ENCODE measurements at regions not wholly inside any gene's neighbourhood (a gene's known extent, or its start where the extent isn't known, plus 50 kb on each side); places are given as distances from the start of the nearest gene placed in this dataset.

GRCh38 chr11:70942593-70942992 is 309.8 kb downstream of the SHANK2 start:
- no peak for TF ChIP-seq POLR2A (IDR thresholded peaks at IDR 0.05)
- TF ChIP-seq CTCF (IDR thresholded peaks at IDR 0.05), result peak in 4 of 6 experiments; percentile 9 to 39 (median 18)

Measured in thyroid gland (tissue), 4 donors.